M059J (cell line): ENCODE measurements at regions not wholly inside any gene's neighbourhood (a gene's known extent, or its start where the extent isn't known, plus 50 kb on each side); places are given as distances from the start of the nearest gene placed in this dataset.

Experiments used
- DNase-seq: peaks from one replicate; pipeline ENCODE4 v3.0.0-alpha.2; 2012; ENCODE audit warnings: low read depth

GRCh38 chr1:22376546-22376945 is 75.1 kb upstream of the ZBTB40 start:
- no peak for DNase-seq

- peak; percentile 37 for DNase-seq
Observed at GRCh38 chr1:22376976-22377375, 74.7 kb upstream of the ZBTB40 start.

DNA sequence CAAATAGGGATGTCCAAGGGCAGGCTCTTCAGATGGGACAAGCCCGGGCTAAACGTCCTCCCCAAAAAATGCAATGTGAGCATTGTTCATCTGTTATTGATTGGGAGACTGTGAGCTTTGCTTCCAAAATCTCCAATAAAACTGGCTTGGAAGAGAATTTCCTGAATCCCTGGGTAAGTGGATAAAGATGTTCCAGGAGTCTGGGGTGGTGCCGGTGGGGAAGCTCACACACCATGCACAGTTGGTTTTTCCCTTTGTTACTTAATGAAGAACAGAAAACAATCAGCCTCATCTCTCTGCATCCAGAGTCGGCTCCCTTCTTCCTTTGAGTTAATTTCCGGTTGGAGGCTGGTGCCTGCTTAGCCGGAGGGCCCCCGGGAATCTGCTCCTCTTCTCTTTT is 72.1 kb upstream of the ZBTB40 start:
- DNase-seq: no peak

DNA sequence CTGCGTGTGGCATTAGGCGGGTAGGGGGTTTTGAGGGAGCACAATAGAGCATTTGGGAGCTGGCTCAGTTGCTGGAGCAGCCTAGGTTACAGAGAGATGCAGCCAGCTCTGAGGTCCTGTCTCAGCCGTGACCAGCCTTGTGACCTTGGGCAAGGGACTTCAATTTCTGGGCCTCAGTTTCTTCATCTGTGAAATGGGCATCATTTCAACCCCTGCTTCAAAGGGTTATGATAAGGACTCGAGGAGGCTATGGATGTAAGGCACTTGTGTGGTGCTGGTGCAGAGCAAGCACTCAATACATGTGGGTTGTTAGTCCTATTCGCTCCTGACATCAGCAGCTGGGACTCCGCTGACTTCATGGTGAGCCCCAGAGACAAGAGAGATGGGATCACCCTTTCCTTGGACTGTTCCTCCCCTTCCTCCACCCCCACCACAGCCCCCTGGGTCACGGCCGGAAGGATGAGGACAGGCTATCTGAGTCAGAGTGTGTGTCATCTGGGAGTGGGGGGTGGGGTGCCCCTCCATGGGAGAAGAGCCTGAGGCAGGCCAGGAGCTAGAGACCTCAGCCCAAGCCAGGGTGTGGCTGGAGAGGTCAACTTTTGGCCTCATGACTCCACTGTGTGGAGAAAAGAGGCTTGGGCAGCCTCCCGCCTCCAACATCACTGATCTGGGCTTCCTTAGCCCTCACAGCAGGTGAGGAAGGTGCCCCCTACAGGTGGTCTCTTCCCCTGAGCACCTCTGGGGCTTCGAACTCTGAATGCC is 71.4 kb upstream of the ZBTB40 start:
- DNase-seq: peak; percentile 72

DNA sequence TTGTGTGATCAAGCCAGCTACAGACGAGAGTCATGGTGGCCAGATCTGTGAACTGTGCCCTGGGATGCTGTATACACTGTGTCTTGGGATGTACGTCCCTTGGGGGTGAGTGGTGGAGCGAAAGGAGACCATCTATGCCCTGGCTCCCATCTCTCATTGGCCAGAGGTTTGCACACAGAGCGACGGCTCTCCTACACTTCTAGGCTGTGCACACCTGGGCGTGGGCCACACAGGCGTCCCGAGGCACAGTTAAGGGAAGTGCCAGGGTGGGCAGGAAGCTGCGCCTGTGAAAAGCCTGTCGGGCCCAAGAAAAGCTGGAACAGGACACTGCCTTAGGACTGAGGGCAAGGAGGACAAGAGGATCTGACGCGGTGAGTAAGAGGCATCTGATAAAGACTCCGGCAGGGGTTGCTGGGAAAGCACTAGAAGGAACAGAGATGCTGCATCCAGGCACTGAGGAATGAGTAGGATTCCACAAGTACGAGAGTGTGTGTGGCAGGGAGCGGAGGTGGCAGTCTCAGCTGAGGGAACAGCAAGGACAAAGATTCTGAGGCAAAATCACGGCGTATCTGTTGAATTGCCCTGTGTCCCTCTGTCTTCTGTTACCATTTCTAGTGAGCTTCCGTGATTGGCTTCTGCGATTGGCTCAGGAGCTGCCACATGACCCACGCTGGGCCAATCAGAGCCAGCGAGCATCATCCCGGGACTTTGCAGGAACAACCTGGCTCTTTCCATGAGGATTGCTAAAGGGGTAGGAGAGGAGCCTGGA is 67.9 kb upstream of the ZBTB40 start:
- peak; percentile 36 for DNase-seq

GRCh38 chr1:22385537-22385936 is 66.1 kb upstream of the ZBTB40 start:
- no peak for DNase-seq

GRCh38 chr1:22386774-22387173 is 64.9 kb upstream of the ZBTB40 start:
- DNase-seq: no peak

- DNase-seq: no peak
Observed at GRCh38 chr1:22387919-22388580, 63.6 kb upstream of the ZBTB40 start.

DNA sequence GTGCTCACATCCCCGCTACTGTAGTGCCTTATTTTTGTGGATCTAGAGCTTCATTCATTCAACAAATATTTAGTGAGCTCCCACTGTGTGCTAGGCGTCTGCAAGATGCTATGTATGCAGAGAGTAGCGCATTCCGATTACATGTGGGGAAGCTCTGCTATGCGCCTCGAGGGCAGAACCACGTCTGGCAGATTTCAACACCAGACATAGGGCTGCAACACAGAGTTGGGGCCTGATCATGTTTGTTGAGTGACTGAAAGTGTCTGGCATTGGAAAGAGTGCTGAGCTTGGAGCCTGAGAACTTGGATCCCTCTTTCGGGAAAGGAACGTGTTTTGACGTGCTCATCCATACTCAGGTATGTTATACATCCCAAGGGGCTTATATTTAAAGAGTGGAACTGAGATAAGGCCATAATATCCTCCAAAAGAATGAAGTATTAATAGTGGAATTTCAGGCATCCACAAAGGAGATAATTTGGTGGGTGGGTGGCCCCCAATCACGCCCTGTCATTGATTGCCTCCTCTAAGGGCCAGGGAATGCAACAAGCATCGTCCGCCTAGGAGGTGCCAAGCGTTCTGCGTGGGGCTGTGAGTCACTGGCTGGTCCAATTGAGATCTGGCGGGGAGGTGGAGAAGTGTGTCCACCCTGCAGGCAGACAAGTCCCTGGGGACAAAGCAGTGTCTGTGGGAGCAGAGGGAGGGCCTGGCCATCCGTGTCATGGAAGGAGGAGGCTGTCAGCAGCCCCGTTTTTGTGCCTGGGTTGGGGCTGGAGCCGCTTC is 62.8 kb upstream of the ZBTB40 start:
- peak; percentile 48 for DNase-seq

- no peak for DNase-seq
Observed at GRCh38 chr1:22393587-22393986, 58.1 kb upstream of the ZBTB40 start.

- DNase-seq: peak; percentile 49
Observed at GRCh38 chr1:22398656-22399420, 52.8 kb upstream of the ZBTB40 start.

- no peak for DNase-seq
Observed at GRCh38 chr1:22399421-22400091, 52.1 kb upstream of the ZBTB40 start.
